H1 (cell line): ENCODE measurements at regions not wholly inside any gene's neighbourhood (a gene's known extent, or its start where the extent isn't known, plus 50 kb on each side); places are given as distances from the start of the nearest gene placed in this dataset.

Experiments
- CTCF ChIA-PET: fragments of 300-600 bp; sonication (Branson Sonifier 250); formaldehyde crosslinking; loops from one replicate; lab custom pipeline; 2021; ENCODE audit not compliant: partially characterized antibody; lab: Charles Lee
- POLR2A ChIA-PET: fragments of 300-600 bp; sonication (Branson Sonifier 250); formaldehyde crosslinking; loops from one replicate; lab custom pipeline; 2021; ENCODE audit warnings: inconsistent platforms; ENCODE audit not compliant: partially characterized antibody; lab: Charles Lee
- DNase-seq, 2 experiments: peaks; one replicate each; pipeline versions ENCODE4 v3.0.0 to v3.0.0-alpha.2; 2010 to 2022; ENCODE audit warnings: low spot score in 2 of 2, low read depth in 1 of 2, mixed read lengths in 1 of 2
- FAIRE-seq: peaks from 2 replicates; lab custom pipeline; 2011; peaks lifted over from hg19 to GRCh38; lab: Jason Lieb, UNC
- H2AFZ ChIP-seq: 2 replicates; pipeline ENCODE4 v1.8.1; 2012; ENCODE audit warnings: low read length, inconsistent platforms
- H2AK5ac ChIP-seq: 2 replicates; pipeline ENCODE4 v1.6.1; 2013; ENCODE audit warnings: low read depth, low read length
- H2BK120ac ChIP-seq: replicated peaks from 2 replicates; pipeline ENCODE3; 2013; ENCODE audit warnings: low read depth, low read length, inconsistent platforms
- H2BK12ac ChIP-seq: 2 replicates; pipeline ENCODE4 v1.6.1; 2013; ENCODE audit warnings: low read depth, low read length
- H2BK15ac ChIP-seq: 2 replicates; pipeline ENCODE4 v1.6.1; 2013; ENCODE audit warnings: low read length
- H2BK20ac ChIP-seq: 2 replicates; pipeline ENCODE4 v1.6.1; 2013; ENCODE audit warnings: low read length
- H2BK5ac ChIP-seq: 2 replicates; pipeline ENCODE4 v1.6.1; 2013; ENCODE audit warnings: low read depth, low read length
- H3K14ac ChIP-seq: 2 replicates; pipeline ENCODE4 v1.6.1; 2013; ENCODE audit warnings: inconsistent platforms; ENCODE audit not compliant: insufficient read length
- H3K18ac ChIP-seq: 2 replicates; pipeline ENCODE4 v1.6.1; 2013; ENCODE audit warnings: low read length; ENCODE audit errors: extremely low read depth
- H3K23ac ChIP-seq: 2 replicates; pipeline ENCODE4 v1.6.1; 2013; ENCODE audit warnings: inconsistent platforms; ENCODE audit not compliant: insufficient read length
- H3K23me2 ChIP-seq: 2 replicates; pipeline ENCODE4 v1.6.1; 2013; ENCODE audit warnings: low read depth, low read length
- H3K27ac ChIP-seq: 2 replicates; pipeline ENCODE4 v1.6.1; 2011; ENCODE audit warnings: low read depth, low read length, inconsistent platforms
- H3K27me3 ChIP-seq, 4 experiments: replicated peaks in 1 of 4; 1 replicate in 1 of 4; 2 replicates in 3 of 4; pipeline versions ENCODE4 v1.6.1 to v1.8.1; 2011 to 2013; ENCODE audit warnings: low read length in 3 of 4, mild to moderate bottlenecking in 3 of 4, inconsistent platforms in 2 of 4, mixed read lengths in 2 of 4, moderate library complexity in 1 of 4; ENCODE audit not compliant: control insufficient read depth in 3 of 4, insufficient read depth in 3 of 4; ENCODE audit errors: extremely low read depth in 1 of 4
- H3K36me3 ChIP-seq, 4 experiments: 2 replicates each; pipeline versions ENCODE4 v1.6.1 to v1.8.1; 2011 to 2013; ENCODE audit warnings: mild to moderate bottlenecking in 4 of 4, low read length in 3 of 4, moderate library complexity in 2 of 4, control low read depth in 1 of 4, inconsistent platforms in 1 of 4; ENCODE audit not compliant: insufficient read depth in 4 of 4, control insufficient read depth in 2 of 4
- H3K4ac ChIP-seq: replicated peaks from 2 replicates; pipeline ENCODE3; 2013; ENCODE audit warnings: low read length, low read depth, mixed read lengths, inconsistent platforms; ENCODE audit not compliant: insufficient read length
- H3K4me1 ChIP-seq, 4 experiments: replicated peaks in 1 of 4; 1 replicate in 1 of 4; 2 replicates in 3 of 4; pipeline versions ENCODE4 v1.6.1 to v1.8.1; 2011 to 2013; ENCODE audit warnings: low read length in 3 of 4, inconsistent platforms in 2 of 4, mixed read lengths in 1 of 4; ENCODE audit not compliant: insufficient read depth in 4 of 4, control insufficient read depth in 3 of 4
- H3K4me2 ChIP-seq, 2 experiments: 2 replicates each; pipeline versions ENCODE4 v1.6.1 to v1.8.1; 2011 to 2013; ENCODE audit warnings: low read depth in 2 of 2, low read length in 2 of 2, control low read depth in 1 of 2, inconsistent platforms in 1 of 2, mild to moderate bottlenecking in 1 of 2; ENCODE audit not compliant: insufficient read depth in 1 of 2
- H3K4me3 ChIP-seq, 4 experiments: fragments of 200-600, 300-600 bp in 1 of 4; sonication (generic), shearing (Covaris generic), sonication (Bioruptor Twin) in 1 of 4; 2 replicates each; pipeline versions ENCODE4 v1.5.1 to v1.8.1; 2011 to 2016; ENCODE audit warnings: low read length in 4 of 4, low read depth in 3 of 4, control low read depth in 2 of 4, inconsistent platforms in 2 of 4, mild to moderate bottlenecking in 2 of 4, mixed read lengths in 1 of 4, moderate library complexity in 1 of 4; ENCODE audit not compliant: insufficient read depth in 2 of 4; ENCODE audit errors: extremely low read depth in 1 of 4
- H3K56ac ChIP-seq: replicated peaks from 2 replicates; pipeline ENCODE3; 2013; ENCODE audit warnings: low read depth, mild to moderate bottlenecking, mixed read lengths, low read length, inconsistent platforms; ENCODE audit not compliant: insufficient read length
- H3K79me1 ChIP-seq: 2 replicates; pipeline ENCODE4 v1.6.1; 2013; ENCODE audit warnings: low read depth, low read length, control low read depth
- H3K79me2 ChIP-seq, 2 experiments: 2 replicates each; pipeline versions ENCODE4 v1.6.1 to v1.8.1; 2012 to 2013; ENCODE audit warnings: low read length in 2 of 2, mild to moderate bottlenecking in 2 of 2, inconsistent platforms in 1 of 2; ENCODE audit not compliant: insufficient read depth in 2 of 2, control insufficient read depth in 1 of 2
- H3K9ac ChIP-seq, 4 experiments: replicated peaks in 1 of 4; 1 replicate in 1 of 4; 2 replicates in 3 of 4; pipeline versions ENCODE4 v1.6.1 to v1.8.1; 2011 to 2013; ENCODE audit warnings: low read depth in 3 of 4, low read length in 3 of 4, control low read depth in 2 of 4, mild to moderate bottlenecking in 2 of 4, moderate library complexity in 2 of 4, inconsistent platforms in 1 of 4; ENCODE audit errors: extremely low read depth in 1 of 4
- H3K9me3 ChIP-seq, 2 experiments: 2 replicates each; pipeline versions ENCODE4 v1.6.1 to v1.8.1; 2012 to 2013; ENCODE audit warnings: mild to moderate bottlenecking in 2 of 2, moderate library complexity in 2 of 2, control low read depth in 1 of 2, inconsistent platforms in 1 of 2, low read depth in 1 of 2, low read length in 1 of 2, mixed read lengths in 1 of 2; ENCODE audit not compliant: insufficient read depth in 2 of 2
- H4K20me1 ChIP-seq, 2 experiments: replicated peaks in 1 of 2; 2 replicates each; pipeline versions ENCODE3 to v1.8.1; 2011 to 2013; ENCODE audit warnings: inconsistent platforms in 2 of 2, low read length in 2 of 2, mild to moderate bottlenecking in 1 of 2; ENCODE audit not compliant: insufficient read depth in 2 of 2, control insufficient read depth in 1 of 2
- H4K5ac ChIP-seq: 2 replicates; pipeline ENCODE4 v1.6.1; 2013; ENCODE audit warnings: low read length, low read depth, mixed read lengths, inconsistent platforms; ENCODE audit not compliant: insufficient read length
- H4K8ac ChIP-seq: 2 replicates; pipeline ENCODE4 v1.8.0; 2013; ENCODE audit warnings: mild to moderate bottlenecking, moderate library complexity, low read length, inconsistent platforms; ENCODE audit not compliant: insufficient read depth; ENCODE audit errors: extremely low read depth
- H4K91ac ChIP-seq: replicated peaks from 2 replicates; pipeline ENCODE3; 2013; ENCODE audit warnings: low read length, mixed read lengths, inconsistent platforms; ENCODE audit not compliant: insufficient read length
- CHD1 ChIP-seq: IDR thresholded peaks from 2 replicates; pipeline ENCODE4 v1.6.1; 2012; ENCODE audit warnings: low read depth, low read length, improper control_type of control experiment
- CTBP2 ChIP-seq: IDR thresholded peaks from 2 replicates; pipeline ENCODE4 v1.7.0; 2011; ENCODE audit warnings: borderline replicate concordance, mild to moderate bottlenecking, moderate library complexity, mixed read lengths, low read length; ENCODE audit not compliant: insufficient read depth, insufficient read length
- JUND ChIP-seq: IDR thresholded peaks from 2 replicates; pipeline ENCODE4 v1.6.1; 2011; ENCODE audit warnings: mild to moderate bottlenecking, improper control_type of control experiment, low read length
- KDM1A ChIP-seq: fragments of 200-600, 300-600 bp; sonication (generic); IDR thresholded peaks from 2 replicates; pipeline ENCODE4 v1.7.1; 2016; ENCODE audit warnings: mild to moderate bottlenecking, low read length, borderline replicate concordance
- PHF8 ChIP-seq: fragments of 200-600 bp; sonication (generic); conservative IDR thresholded peaks from 2 replicates; pipeline ENCODE4 v1.7.1; 2012; ENCODE audit warnings: low read depth, mild to moderate bottlenecking, inconsistent platforms, low read length, moderate library complexity
- SAP30 ChIP-seq: fragments of 300-600 bp; sonication (generic); IDR thresholded peaks from 2 replicates; pipeline ENCODE4 v1.7.1; 2012; ENCODE audit warnings: low read length, moderate library complexity, mild to moderate bottlenecking, inconsistent platforms; ENCODE audit not compliant: insufficient read depth, insufficient replicate concordance
- SIN3A ChIP-seq, 2 experiments: IDR thresholded peaks in 1 of 2; conservative IDR thresholded peaks in 1 of 2; 2 replicates each; pipeline ENCODE4 v1.6.1; 2011 to 2012; ENCODE audit warnings: low read length in 2 of 2, improper control_type of control experiment in 1 of 2, low read depth in 1 of 2, mild to moderate bottlenecking in 1 of 2
- SIRT6 ChIP-seq: IDR thresholded peaks from one replicate; pipeline ENCODE4 v1.7.1; 2012; ENCODE audit warnings: low read length, inconsistent platforms
- SRF ChIP-seq: IDR thresholded peaks from 2 replicates; pipeline ENCODE4 v1.6.1; 2011; ENCODE audit warnings: mild to moderate bottlenecking, low read depth, low read length, moderate library complexity
- TAF7 ChIP-seq: optimal IDR thresholded peaks from 2 replicates; pipeline ENCODE3; 2011; ENCODE audit warnings: low read depth, mild to moderate bottlenecking, inconsistent platforms, low read length, moderate library complexity, borderline replicate concordance
- WGBS, 2 experiments: shearing (Covaris generic) in 1 of 2; methylation state at CpG; one replicate each; pipeline versions ENCODE4 v1.1.6 to v1.1.7; 2013 to 2015; ENCODE audit warnings: low lambda C conversion rate in 2 of 2, mixed read lengths in 2 of 2, inconsistent platforms in 1 of 2, low coverage in 1 of 2, missing lambda C conversion rate in 1 of 2; ENCODE audit not compliant: insufficient replicate concordance in 2 of 2, insufficient coverage in 1 of 2, insufficient read length in 1 of 2; ENCODE audit errors: extremely low coverage in 1 of 2, missing lambda C conversion rate in 1 of 2; 5-methylcytosine and 5-hydroxymethylcytosine counted together

GRCh38 chr20:48358176-48359054 lies 469.4 kb downstream of the PREX1 start:
- ChIA-PET CTCF (interaction anchor here (1.9 kb wide), 1 partner anchor 262 kb away, joined by 5 read pairs; no protein-coding TSS in a partner anchor), POLR2A (no interaction called here)
- Histone ChIP-seq H4K20me1 (no peaks in the 10 kb centered on the region), H3K79me1 (no peaks in the 10 kb centered on the region), H3K36me3 (no peaks in the 10 kb centered on the region), H3K14ac (no peak overlapping the region), H2AFZ (no peak overlapping the region), H4K8ac (no peak overlapping the region), H2BK120ac (no peak overlapping the region), H4K91ac (no peak overlapping the region), H3K4ac (no peak overlapping the region), H3K23ac (no peak overlapping the region), H3K23me2 (no peaks in the 10 kb centered on the region), H2BK12ac (no peak overlapping the region), H3K27me3 (no peaks in the 10 kb centered on the region), H2AK5ac (no peak overlapping the region), H2BK15ac (no peak overlapping the region), H3K4me2 (no peak overlapping the region), H3K9ac (no peak overlapping the region), H3K4me3 (no peak overlapping the region), H3K79me2 (no peaks in the 10 kb centered on the region), H3K18ac (no peak overlapping the region), H3K27ac (no peak overlapping the region), H2BK5ac (no peak overlapping the region), H2BK20ac (no peak overlapping the region), H3K4me1 (peaks cover 0 to 3% (median 0%) of the 10 kb centered on the region in 4 experiments; a peak in 1 of 7 replicates), H4K5ac (no peak overlapping the region), H3K9me3 (peaks cover 9 to 12% of the 10 kb centered on the region in 2 experiments; a peak in 2 of 4 replicates), H3K56ac (no peak overlapping the region)
- TF ChIP-seq SRF (no peak), CHD1 (no peak), TAF7 (no peak), SAP30 (no peak), KDM1A (no peak), SIN3A (conservative IDR thresholded peaks at IDR 0.05 in 1 of 2, IDR thresholded peaks at IDR 0.05 in 1 of 2; ENCODE audit: low read depth in 1 of 2, low read length in 2 of 2) (no peak), PHF8 (no peak), SIRT6 (no peak), JUND (no peak), CTBP2 (no peak)
- WGBS, 2 experiments, result 89% methylated on average over 10 of the region's 11 CpGs; no CpG with 5 or more reads in 1 of the 2 experiments
- FAIRE-seq (no peak), DNase-seq (no peak)
